Sciatic nerve (tissue), 2 donors: ENCODE measurements at regions not wholly inside any gene's neighbourhood (a gene's known extent, or its start where the extent isn't known, plus 50 kb on each side); places are given as distances from the start of the nearest gene placed in this dataset.
"Not testable (repeated sequence)": the region's sequence is repeated elsewhere in the genome, so short reads cannot be mapped to it uniquely, and the experiment has no call there.

ENCODE experiments used
- ATAC-seq: fragments of 200-7000 bp; cut with Tn5 transposase; one replicate; pipeline ENCODE4 v1.9.1; 2020; ENCODE audit warnings: mild to moderate bottlenecking, moderate library complexity
- DNase-seq: peaks from one replicate; pipeline ENCODE4 v3.0.0-alpha.2; 2020; ENCODE audit warnings: low spot score
- intact Hi-C: fragments of 100-400 bp; cut with DNase I; formaldehyde crosslinking; loops from one replicate; pipeline ENCODE4 v1.14.2; 2022
- donor health status: DM: no; HTN: no; CAD: no.
- donor health status: DM: no; HTN: no; CAD: no.

- intact Hi-C loops, result no loop called here
- ATAC-seq (no peak), DNase-seq (no peak)
Measured at GRCh38 chr2:18286897-18287296, 273.6 kb downstream of the RDH14 start.

- ATAC-seq (no peak), DNase-seq (no peak)
- intact Hi-C loops, result no loop called here
Measured at GRCh38 chr2:18284331-18284730, 276.1 kb downstream of the RDH14 start.

DNA sequence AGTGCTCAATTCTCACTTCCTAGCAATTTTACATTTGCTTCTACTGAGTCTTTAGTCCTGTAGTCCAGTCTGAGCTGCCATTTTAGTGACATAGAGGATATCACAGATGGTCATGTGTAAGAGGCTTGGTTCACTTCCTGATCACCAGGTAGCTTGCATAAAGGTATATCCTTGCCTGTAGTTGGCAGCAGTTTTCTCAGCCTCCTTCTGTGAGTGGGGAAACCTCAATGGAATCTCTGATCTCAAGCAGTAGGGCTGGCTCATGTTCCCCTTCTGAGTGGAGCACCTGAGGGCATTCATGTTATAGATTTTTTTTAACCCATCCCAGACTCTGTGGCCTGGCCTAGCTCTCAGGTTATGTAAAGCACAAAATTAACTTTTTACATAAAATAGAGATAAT is 278.4 kb downstream of the RDH14 start:
- ATAC-seq (no peak), DNase-seq (no peak)
- intact Hi-C loops, result no loop called here

DNA sequence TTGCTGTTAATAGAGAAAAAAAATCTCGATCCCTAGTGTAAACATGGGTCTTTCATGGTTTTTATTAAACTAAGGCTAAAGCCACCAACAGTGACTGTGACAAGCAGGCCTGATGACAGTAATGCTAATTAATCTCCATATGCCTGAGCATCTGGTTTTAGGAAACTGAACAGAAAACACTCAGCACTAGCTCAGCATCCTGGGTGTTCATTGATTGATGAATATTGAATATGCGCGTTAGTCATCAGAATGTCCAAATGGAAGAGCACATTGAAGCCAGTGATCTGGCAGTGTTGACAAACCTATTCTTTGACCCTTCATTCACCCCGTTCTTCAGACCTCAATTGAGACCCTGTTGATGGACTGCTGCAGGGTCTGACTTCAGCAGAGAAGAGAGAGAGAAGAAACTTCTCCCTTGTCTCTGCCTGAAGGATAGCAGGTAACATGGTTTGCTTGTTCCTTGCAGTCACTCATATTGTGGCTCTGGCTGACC is 283.8 kb downstream of the RDH14 start:
- intact Hi-C loops, result no loop called here
- ATAC-seq (no peak), DNase-seq (no peak)

DNA sequence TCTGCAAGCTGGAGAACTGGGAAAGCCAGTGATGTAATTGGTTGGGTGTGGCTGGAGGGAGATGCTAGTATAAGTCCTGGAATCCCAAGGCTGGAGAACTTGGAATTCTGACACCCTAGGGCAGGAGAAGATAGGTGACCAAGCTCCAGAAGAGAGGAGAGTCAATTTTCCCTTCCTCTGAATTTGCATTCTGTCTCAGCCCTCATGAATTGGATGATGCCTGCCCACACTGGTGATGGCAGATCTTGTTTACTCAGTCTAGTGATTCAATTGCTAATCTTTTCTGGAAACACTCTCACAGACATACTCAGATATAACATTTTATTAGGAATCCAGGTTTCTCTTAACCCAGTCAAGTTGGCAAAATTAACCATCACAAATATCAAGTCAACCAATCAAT is 287.2 kb downstream of the RDH14 start:
- no peak for DNase-seq
- intact Hi-C loops, result no loop called here
- no peak for ATAC-seq

- peak; percentile 24 for ATAC-seq
- intact Hi-C loops, result no loop called here
- no peak for DNase-seq
Measured at GRCh38 chr2:18272148-18272494, 288.3 kb downstream of the RDH14 start.

- peak; percentile 17 for ATAC-seq
- DNase-seq, result no peak
- intact Hi-C loops, result no loop called here
Measured at GRCh38 chr2:18271370-18272147, 288.9 kb downstream of the RDH14 start.

GRCh38 chr2:18268400-18268799 is 292.1 kb downstream of the RDH14 start:
- ATAC-seq, result no peak

DNA sequence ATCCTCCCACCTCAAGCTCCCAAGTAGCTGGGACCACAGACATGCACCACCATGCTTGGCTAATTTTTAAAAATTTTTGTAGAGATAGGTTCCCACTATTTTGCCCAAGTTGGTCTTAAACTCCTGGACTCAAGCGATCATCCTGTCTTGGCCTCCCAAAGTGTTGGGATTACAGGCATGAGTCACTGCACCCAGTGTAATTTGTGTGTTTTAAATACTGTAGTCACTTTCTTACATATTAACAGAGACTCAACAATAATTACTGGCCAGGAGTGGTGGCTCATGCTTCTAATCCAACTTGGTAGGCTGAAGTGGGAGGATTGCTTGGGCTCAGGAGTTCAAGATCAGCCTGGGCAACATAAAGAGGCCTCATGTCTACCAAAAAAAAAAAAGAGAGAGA is 293.0 kb downstream of the RDH14 start:
- intact Hi-C loops, result no loop called here
- no peak for DNase-seq
- no peak for ATAC-seq

More at GRCh38 chr2:18268400-18268799, 292.1 kb downstream of the RDH14 start:
- intact Hi-C loops, result no loop called here
- no peak for DNase-seq

GRCh38 chr2:18266699-18267098 is 293.8 kb downstream of the RDH14 start:
- DNase-seq, ATAC-seq, intact Hi-C loops: not testable (repeated sequence)

GRCh38 chr2:18265614-18266586 is 294.6 kb downstream of the RDH14 start:
- ATAC-seq, result no peak

DNA sequence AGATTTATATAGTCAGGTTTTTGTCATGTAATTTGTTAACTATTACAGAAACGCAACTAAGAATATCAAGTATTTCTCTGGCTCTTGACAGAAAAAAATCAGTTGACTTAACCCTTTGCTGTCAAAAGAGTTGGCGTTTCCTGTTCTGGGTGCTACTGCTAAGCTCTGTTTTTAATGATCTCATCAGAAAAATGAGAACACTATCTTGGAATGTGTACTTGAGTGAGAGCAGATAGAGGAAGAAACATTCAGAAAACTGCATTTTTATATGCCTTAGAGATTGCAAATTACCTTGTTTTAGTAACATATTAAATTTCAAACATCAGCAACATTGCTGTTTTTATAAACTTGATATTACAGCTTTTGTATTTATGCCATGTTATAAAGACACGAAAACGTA is 297.9 kb downstream of the RDH14 start:
- DNase-seq, result no peak
- no peak for ATAC-seq
- intact Hi-C loops, result no loop called here

More at GRCh38 chr2:18265614-18266586, 294.6 kb downstream of the RDH14 start:
- no peak for DNase-seq
- intact Hi-C loops, result no loop called here

GRCh38 chr2:18253686-18254197 is 306.7 kb downstream of the RDH14 start:
- DNase-seq (no peak), ATAC-seq (no peak)
- intact Hi-C loops, result no loop called here

DNA sequence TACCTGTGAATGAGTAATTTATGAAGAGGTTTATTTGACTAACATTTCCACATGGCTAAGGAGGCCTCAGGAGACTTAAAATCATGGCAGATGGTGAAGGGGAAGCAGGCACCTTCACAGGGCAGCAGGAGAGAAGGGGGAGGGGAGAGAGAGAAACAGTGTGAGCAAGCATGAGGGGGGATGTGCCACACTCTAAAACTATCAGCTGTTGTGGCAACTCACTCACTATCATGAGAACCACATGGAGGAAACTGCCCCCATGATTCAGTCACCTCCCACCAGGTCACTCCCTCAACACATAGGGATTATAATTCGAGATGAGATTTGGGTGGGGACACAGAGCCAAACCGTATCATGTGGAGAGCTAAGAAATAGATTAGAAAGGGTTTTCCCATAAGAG is 309.0 kb downstream of the RDH14 start:
- ATAC-seq (no peak), DNase-seq (no peak)
- intact Hi-C loops, result no loop called here

DNA sequence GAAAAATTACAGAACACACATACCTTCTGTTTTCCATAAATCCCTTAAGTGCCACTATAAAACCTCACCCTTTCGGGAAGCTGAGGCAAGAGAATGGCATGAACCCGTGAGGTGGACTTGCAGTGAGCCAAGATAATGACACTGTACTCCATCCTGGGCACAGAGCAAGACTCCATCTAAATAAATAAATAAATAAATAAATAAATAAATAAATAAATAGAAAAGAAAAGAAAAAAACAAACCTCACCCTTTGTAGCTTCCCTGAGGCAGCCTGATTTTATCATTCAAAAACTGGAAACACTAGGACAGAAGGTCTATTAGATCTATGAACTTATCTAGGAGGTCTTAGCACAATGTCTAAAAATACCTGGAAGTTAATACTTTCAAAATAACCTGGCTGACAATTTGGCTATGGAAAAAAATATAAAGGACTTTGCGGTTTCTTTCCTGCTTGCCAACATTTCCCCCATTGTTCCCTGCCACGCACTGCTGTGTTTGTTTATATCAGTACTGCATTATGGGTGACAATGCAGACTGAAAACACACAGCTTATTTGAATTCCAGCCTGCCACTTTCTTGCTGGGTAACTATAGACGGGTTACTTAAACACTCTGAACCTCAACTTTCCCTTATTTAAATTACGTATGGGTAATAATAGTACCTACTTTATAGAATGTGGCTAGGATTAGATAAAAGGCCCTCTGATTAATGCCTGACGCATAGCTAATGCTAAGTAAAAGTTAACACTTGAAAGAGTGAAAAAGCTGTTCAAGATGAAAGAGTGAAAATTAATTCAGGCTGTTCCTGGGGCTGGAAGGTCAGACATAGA is 313.0 kb downstream of the RDH14 start:
- ATAC-seq (no peak), DNase-seq (no peak)
- intact Hi-C loops, result no loop called here

DNA sequence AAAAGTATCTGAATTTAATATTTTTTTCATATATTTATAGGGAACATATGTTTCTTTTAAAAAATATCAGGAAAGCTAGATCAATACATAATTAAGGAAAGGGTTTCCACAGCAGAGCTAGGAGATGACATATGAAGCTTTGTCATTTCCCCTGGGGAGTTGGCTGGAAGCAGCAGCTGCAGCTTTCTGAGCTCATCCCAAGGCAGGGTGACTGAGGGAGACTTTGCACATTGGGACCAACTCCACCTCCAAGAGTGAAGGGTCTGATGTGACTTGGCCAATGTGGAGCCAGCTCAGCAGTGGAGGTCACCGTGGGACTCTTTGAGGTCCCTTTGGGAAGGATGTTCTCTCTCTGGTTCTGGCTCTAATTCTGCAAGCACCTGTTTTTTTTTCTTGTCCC is 315.1 kb downstream of the RDH14 start:
- ATAC-seq (no peak), DNase-seq (no peak)
- intact Hi-C loops, result no loop called here

DNA sequence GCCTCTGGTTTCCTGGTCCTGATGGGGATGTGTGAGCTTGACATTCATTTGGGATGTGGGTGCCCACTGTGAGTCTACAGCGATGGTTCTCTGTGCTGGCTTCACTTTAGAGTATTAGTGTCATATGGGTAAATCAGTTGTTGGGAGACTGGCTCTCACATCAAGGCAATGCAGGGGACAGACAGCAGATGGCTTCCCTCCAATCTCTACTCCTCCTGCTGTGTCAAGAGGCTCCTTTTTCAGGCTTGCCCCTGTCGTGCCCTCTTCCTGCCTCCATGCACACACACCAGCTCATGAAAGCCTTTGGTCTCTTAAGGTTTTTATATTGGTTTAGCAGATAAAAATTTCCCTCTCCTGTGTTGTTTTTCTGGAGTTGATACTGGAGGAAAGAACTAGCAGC is 315.6 kb downstream of the RDH14 start:
- DNase-seq (no peak), ATAC-seq (no peak)
- intact Hi-C loops, result no loop called here

DNA sequence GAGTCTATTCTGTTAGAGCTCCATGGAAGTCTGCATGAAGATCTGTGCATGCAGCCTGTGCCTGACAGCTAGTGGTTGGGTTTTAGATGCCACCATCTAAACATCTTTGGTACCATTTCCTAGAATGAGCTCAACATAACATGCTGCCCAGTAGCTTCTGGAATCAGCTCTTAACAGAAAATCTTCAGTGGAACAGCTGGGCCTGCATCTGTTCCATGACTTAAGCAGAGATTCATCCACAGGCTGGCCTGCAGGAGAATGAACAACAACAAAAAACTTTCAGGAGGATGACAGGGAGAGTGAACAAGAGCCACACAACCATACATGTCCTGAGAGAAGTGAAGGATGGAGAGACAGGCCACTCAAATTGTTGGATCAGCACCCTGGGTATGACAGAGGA is 316.6 kb downstream of the RDH14 start:
- ATAC-seq (no peak), DNase-seq (no peak)
- intact Hi-C loops, result no loop called here

DNA sequence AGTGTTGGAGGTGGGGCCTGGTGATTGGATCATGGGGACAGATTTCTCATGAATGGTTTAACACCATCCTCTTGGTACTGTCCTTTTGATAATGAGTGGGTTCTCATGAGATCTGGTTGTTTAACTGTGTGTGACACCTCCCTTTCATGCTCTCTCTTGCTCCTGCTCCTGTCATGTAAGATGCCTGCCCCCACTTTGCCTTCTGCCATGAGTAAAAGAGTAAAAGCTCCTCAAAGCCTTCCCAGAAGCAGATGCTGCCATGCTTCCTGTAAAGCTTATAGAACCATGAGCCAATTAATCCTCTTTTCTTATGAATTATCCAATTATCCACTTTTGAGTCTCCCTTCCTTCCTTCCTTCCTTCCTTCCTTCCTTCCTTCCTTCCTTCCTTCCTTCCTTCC is 317.7 kb downstream of the RDH14 start:
- intact Hi-C loops, result no loop called here
- no peak for DNase-seq
- no peak for ATAC-seq
